GM10248 (cell line): ENCODE measurements at regions not wholly inside any gene's neighbourhood (a gene's known extent, or its start where the extent isn't known, plus 50 kb on each side); places are given as distances from the start of the nearest gene placed in this dataset.
"Not testable (repeated sequence)": the region's sequence is repeated elsewhere in the genome, so short reads cannot be mapped to it uniquely, and the experiment has no call there.

ENCODE experiments used
- CTCF ChIA-PET: fragments of 300-600 bp; sonication (Branson Sonifier 250); formaldehyde crosslinking; extraction: SDS; loops from one replicate; lab custom pipeline; 2021; ENCODE audit warnings: antibody characterized with exemption; lab: Yijun Ruan, JAX
- POLR2A ChIA-PET: fragments of 350-650 bp; sonication (Branson Sonifier 250); formaldehyde crosslinking; extraction: SDS; loops from one replicate; lab custom pipeline; 2020; ENCODE audit warnings: antibody characterized with exemption; lab: Yijun Ruan, JAX
- DNase-seq: peaks from one replicate; pipeline ENCODE4 v3.0.0; 2012; ENCODE audit errors: extremely low spot score
- CTCF ChIP-seq: IDR thresholded peaks from 2 replicates; pipeline ENCODE4 v1.5.1; 2012; ENCODE audit warnings: mild to moderate bottlenecking, low read depth; ENCODE audit errors: extremely low read depth, missing control alignments, control extremely low read depth

DNA sequence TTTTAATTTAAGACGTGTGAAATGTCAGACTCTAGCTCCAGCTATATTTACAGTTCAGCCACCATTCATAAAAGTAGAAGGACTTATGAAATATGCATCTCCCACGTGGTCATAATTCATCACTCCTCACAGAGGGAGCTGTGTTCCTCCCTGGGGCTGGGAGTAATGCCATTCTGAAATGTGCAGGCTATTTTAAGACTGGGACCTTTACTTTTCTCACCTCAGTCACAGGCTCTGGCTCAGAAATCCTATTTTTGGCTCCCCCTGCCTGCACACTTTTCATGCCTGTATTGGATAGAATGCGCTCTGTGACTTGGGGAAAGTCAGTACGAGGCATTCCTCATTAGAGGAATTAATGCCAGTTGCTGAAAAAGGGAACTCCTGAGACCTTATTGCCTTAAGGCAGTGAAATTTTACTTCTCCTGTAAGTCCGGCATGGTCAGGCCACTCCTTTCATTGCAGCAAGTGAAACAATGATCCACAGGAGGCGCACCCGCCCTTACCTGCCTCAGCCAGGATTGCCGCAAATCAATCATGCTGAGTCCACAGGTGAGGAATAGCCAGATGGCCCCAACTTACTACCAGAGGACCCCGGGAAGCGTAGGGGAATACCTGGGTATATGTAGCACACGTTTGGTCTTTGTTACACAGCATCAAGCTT lies 1133.2 kb upstream of the TMEM132C start:
- TF ChIP-seq CTCF = no peak
- POLR2A ChIA-PET = no interaction called here
- DNase-seq = no peak
- CTCF ChIA-PET = no interaction called here

DNA sequence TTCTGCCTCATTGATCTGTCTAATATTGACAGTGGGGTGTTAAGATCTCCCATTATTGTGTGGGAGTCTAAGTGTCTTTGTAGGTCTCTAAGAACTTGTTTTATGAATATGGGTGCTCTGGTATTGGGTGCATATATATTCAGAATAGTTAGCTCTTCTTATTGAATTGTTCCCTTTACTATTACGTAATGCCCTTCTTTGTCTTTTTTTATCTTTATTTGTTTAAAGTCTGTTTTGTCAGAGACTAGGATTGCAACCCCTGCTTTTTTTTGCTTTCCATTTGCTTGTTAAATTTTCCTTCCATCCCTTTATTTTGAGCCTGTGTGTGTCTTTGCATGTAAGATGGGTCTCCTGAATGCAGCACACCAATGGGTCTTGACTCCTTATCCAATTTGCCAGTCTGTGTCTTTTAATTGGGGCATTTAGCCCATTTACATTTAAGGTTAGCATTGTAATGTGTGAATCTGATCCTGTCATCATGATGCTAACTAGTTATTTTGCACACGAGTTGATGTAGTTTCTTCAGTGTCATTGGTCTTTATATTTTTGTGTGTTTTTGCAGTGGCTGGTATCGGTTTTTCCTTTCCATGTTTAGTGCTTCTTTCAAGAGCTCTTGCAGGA lies 1126.0 kb upstream of the TMEM132C start:
- CTCF ChIA-PET, DNase-seq, POLR2A ChIA-PET: not testable (repeated sequence)

- DNase-seq = no peak
- TF ChIP-seq CTCF = no peak
- ChIA-PET POLR2A (no interaction called here), CTCF (no interaction called here)
These were observed 1124.0 kb upstream of the TMEM132C start for GRCh38 chr12:127143020-127143419.

GRCh38 chr12:127144770-127145169 lies 1122.2 kb upstream of the TMEM132C start:
- no peak for DNase-seq
- TF ChIP-seq CTCF = no peak
- ChIA-PET CTCF (no interaction called here), POLR2A (no interaction called here)

- ChIA-PET POLR2A (no interaction called here), CTCF (no interaction called here)
- DNase-seq = no peak
- no peak for TF ChIP-seq CTCF
These were observed 1121.6 kb upstream of the TMEM132C start for GRCh38 chr12:127145241-127145928.

- CTCF ChIA-PET = no interaction called here
- no peak for TF ChIP-seq CTCF
- POLR2A ChIA-PET = no interaction called here
- DNase-seq = no peak
These were observed 1120.8 kb upstream of the TMEM132C start for GRCh38 chr12:127145929-127146789.
